GM19035 (cell line): ENCODE measurements at regions not wholly inside any gene's neighbourhood (a gene's known extent, or its start where the extent isn't known, plus 50 kb on each side); places are given as distances from the start of the nearest gene placed in this dataset.

Experiments used
- ATAC-seq: cut with Tn5 transposase; IDR thresholded peaks from one replicate; pipeline ENCODE4 v1.9.1; 2021; ENCODE audit not compliant: unreplicated experiment

GRCh38 chr4:35147761-35148160, 1096.6 kb downstream of the ARAP2 start:
- no peak for ATAC-seq

DNA sequence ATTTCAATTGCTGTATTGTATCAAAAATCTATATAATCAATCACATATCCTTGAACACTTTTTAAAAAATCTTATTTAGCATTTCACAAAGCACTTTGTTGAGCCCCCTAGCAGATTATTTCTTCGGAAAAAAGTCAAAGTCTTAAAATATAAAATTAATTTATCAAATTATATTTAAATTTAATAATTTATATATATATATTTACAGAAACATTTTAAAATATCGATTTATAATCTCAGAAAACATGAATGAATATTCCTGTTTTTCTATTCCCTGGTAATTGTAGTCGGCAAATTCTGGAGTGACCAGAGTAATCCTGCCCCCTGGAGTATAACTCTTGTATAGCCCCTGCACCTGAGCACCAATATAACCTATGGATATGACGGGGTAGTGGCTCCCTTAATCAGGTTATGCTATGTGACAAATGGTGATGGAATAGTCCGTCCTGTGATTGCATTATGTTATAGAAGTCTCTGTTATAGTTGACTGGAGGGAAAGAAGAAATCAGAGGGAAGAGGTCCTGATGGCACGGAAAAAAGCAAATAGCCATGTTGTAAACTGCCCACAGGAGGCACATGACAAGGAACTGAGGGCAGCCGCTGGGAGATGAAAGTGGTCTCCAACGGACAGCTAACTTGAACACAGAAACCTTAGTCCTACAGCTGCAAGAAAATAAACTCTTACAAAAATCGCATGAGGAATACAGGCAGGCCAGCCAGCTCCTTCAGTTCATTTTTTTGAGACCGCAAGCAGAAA, 1092.3 kb downstream of the ARAP2 start:
- ATAC-seq: no peak

- no peak for ATAC-seq
Observed at GRCh38 chr4:35163168-35163567, 1081.1 kb downstream of the ARAP2 start.

DNA sequence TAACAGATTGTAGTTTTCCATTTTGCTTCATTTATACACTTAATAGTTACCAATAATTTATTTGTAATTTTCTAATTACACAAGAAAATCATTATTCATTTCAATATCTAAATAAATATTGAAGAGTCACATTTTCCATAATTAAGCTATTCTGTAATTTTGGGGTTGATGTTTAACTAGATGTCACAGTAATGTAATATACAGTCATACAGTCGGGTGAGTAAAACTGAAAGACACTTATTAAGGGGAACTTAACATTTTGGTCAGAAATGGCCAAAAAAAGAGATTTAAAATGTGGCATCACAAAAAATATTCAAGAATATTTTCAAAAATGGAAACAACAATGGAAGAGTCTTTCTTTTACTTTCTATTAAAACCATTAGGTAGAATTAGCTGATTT, 1080.3 kb downstream of the ARAP2 start:
- no peak for ATAC-seq

DNA sequence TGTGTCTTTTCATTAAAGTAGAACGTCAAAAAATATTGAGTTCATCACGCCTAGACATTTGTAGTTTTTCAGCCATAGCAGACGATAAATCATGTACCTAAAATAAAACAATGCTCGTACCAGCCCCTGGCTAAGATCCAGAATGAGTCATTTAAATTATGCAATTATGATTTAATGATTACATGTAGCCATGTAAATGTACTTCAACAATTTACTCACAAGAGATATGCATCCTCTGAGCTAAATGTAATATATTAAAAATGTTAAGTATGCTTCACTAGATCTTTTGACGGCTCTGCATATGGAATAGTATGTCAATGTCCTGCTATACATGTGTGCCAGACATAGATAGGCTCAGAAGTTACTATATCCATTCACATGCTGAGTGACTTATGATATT, 1077.8 kb downstream of the ARAP2 start:
- no peak for ATAC-seq

DNA sequence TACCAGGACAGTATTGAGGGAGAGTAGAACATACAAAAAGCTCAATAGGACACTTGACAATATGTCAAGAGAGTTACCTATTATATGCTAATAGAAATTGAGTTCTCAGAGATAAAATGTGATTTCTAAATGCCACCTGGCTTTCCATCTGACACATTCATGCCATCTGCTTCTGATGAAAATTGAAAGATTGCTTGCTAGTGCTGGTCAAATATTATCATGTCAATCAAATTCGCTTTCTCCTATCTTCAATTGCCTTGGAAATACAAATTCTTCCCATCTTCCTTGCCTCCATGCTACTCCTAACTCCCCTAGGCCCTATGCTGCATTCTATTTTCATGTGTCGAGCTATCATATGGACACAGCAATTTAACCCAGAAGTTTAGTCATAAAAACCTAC, 1076.9 kb downstream of the ARAP2 start:
- no peak for ATAC-seq

DNA sequence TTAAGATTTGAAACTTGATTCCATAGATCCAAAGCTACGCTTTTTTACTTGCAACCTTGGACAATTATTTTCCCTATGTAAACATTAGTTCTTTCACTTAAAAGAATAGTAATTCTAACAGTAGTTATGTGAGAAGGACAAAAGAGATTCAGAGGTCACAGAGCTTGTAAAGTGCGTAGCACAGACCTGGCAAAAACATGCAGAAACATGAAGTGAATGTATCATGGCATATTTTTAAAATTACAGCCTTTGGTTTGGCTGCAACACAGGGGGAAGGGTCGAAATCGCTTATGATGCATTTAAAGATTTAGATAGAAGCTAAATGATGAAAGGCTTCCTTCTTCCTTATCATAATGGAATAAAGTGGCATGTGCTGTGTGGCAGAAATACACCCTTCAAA, 1068.8 kb downstream of the ARAP2 start:
- ATAC-seq: no peak

DNA sequence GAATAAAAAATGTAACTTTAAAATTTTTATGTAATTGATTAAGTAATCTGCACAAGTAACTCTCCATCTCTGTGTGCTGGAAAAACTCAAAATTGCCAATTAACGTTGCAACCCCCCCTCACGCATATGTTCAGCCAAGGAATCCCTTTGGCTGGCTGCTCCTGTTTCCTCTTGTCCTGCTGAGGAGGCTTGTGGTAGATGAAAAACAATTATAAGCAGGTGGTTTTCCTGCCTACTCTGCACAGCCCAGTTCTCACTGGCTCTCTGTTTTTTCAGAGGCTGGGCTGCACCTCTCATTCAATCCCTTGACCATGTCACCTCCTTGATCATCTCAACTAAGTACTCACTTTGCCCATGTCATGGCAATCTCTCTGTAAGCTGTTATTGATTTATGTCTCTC, 1068.4 kb downstream of the ARAP2 start:
- ATAC-seq: no peak

- no peak for ATAC-seq
Observed at GRCh38 chr4:35182451-35182850, 1061.9 kb downstream of the ARAP2 start.

DNA sequence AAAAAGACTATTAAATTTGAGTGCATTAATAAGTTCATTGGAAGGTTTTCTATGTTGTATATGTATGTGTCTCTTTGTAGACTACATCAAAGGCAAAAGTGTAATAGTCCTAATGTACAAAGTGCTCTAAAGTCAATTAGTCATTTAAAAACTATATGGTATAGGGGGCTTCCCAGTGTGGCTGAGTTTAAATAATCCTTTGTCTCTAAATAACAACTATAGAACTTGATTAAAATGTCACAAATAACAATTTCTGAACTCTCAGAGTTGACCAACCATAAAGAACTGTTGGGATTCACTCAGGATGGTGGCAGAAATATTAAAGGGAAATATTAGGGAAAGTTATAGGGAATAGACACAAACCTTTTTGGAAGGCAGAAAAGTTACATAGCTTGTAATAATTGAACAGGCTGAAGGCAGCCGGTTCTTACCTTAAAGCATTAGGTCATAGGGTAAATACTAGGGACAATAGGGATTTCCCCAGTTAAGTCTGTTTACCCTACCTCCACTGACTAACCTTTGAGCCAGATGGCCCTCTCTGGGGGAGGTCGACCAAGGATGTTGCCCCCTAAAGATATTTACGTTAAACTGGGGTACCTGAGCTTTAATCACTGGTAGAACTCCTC, 1054.2 kb downstream of the ARAP2 start:
- no peak for ATAC-seq

DNA sequence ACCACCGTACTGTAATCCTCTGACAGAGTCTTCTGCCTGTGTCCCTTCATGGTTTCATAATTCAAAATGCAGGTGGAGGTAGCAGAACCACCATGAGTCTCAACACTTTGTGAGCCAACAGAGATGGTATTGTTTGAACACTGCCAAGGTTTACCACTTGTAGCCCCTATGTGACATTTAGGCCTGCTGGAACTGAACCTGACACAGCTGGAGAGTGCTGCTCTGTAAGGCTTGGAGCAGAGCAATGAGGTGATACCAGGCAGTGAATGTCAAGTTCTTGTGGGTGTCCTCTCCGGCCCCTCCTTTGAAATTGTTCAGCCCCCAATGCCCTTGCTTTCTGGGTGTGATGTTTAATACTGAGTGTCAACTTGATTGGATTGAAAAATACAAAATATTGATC, 1042.9 kb downstream of the ARAP2 start:
- no peak for ATAC-seq

DNA sequence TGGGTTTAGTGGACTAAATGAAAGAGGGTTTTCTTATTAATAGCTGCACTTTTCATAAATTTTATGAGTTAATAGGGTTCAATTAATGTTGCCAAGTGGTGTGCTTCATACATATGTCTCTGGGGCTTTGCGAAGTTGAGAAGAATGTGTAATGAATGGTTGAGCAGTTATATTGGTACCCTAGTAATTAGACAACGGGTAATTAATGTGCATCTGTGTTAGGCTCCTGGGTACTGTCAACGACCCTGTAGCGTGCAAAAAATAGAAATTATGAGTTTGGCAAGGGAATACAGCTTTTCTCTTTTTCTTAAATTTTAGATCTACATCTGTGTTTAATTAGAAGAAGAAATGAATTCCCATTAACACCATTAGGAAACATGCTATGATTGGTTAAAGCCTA, 1027.7 kb downstream of the ARAP2 start:
- no peak for ATAC-seq

DNA sequence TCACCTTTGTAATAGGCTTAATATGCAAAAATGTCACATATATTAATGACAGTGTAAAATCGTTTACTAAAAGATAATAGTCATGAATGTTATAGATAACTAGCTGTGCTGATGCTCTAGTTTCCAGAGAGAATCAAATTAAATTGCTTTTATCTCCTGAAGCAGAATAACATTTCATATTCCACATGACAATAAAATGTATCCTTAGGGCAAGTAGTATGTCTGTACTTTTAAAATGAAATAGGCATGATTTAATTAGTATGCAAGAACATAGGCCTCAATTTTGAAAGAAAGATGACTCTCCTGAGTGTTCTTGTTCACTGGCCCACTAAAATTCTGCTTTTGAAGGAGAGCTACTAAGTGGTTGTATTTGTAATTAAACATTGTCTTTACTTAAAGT, 1027.0 kb downstream of the ARAP2 start:
- no peak for ATAC-seq

DNA sequence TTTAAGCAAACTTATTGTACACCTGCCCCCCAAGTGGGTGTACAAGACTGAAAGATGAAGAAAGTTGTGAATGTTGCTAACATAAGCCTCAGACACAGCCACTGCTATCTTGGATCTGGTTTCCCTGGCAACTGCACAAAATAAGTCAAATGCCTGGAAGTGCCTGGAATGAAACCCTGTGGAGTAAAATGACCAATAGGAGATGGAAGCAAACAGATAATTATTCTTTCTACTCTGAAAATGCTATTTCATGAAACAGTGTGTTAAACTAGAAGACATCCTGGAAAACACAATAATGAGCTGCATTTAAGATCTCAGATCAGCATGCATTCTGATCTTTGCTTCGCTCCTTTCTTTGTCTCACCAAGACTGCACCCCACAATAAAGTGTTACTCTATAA, 1016.0 kb downstream of the ARAP2 start:
- ATAC-seq: no peak

DNA sequence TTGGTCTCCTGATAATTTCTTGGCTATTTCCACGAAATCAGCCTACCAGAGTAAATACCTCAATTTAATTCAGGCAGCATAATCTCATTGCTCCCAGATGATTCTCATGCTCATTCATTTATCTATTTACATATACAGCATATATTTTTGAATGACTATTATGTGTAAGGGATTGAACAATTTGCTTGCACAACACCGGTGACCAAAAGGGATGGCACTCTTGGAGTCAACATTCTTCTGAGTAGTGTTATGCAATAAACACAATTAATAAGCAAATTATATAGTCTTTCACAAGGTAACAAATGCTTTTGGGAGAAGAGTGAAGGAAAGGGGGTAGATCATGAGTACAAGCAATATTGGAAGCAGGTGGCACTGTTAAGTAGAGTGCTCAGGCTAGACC, 1015.3 kb downstream of the ARAP2 start:
- no peak for ATAC-seq

- ATAC-seq: no peak
Observed at GRCh38 chr4:35237924-35238323, 1006.4 kb downstream of the ARAP2 start.

DNA sequence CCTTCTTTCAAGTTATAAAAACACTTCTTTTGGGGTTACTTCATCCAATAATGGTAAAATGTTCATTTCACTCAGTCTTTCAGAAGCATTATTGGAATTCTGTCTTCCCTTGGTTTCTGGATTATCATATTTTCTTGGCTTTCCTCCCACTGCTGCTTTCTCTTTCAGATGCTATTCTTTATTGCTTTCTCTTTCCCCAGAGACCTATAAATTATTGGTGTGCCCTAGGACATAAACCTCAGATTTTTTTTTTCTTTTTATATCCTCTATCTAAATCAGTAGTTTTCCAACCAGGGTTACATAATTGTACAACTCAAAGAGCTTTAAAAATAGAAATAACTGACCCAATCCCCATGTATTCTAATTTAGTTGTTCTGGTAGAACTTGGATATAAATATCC, 1005.5 kb downstream of the ARAP2 start:
- no peak for ATAC-seq

DNA sequence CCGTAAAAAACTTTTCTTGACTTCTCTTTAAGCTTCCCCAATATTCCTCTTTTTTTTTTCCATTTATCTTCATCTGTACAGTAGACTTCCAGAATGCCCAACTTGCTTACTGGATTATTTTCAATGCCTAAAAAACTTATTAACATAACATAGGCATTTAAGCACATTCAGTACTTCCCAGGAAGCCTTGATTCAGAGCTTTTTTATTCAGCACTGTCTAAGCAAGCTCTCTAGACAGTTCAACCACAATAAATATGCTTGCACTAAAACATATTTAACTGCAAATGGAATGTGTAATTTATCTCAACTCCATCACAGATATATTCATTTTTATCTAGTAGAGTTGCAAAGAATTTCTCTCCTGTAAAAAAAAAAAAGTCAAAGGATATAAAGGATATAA, 997.8 kb downstream of the ARAP2 start:
- ATAC-seq: no peak

DNA sequence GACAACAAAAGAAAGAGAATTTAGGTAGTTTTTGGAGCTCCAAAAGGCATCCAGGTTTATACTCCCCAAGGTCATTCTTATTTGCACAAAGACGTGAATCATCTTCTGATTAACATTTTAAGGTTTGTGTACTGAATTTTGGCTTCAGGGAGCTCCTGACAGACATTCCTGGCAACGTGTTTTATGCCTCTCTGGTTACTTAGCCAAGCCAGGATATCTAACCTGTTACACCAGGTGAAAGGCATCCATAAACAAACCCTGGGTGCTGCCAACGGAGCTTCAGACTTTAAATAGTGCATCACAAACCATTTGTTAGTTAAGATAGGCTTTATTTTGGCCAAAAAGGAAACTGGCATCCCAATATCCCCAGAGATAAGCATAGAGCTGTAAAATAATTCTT, 997.3 kb downstream of the ARAP2 start:
- ATAC-seq: no peak

- no peak for ATAC-seq
Observed at GRCh38 chr4:35250331-35250730, 994.0 kb downstream of the ARAP2 start.

GRCh38 chr4:35250761-35251160, 993.6 kb downstream of the ARAP2 start:
- no peak for ATAC-seq

- no peak for ATAC-seq
Observed at GRCh38 chr4:35252071-35252470, 992.2 kb downstream of the ARAP2 start.

DNA sequence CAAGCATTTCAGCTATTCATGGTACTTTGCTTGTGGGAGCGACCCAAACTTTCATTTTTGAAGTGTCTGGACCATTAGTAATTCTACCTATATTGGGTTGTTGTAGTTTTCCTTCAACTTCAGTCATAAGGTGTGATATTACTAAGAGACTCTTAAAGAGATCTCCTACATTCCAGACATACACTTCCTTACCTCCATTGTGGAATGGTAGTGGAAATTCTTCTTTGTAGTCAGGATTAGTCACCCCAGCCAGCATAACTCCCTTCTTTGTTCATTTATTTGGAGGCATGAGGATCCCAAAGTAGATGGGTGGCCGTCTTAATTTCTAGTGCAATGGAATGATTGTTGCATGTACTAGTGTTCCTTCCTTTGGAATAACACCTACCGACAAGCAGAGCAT, 991.4 kb downstream of the ARAP2 start:
- no peak for ATAC-seq
